Nephron progenitor cell (in vitro differentiated cells): ENCODE measurements at regions not wholly inside any gene's neighbourhood (a gene's known extent, or its start where the extent isn't known, plus 50 kb on each side); places are given as distances from the start of the nearest gene placed in this dataset.
"Not testable (repeated sequence)": the region's sequence is repeated elsewhere in the genome, so short reads cannot be mapped to it uniquely, and the experiment has no call there.

ENCODE experiments used
- DNase-seq: peaks from one replicate; pipeline ENCODE4 v3.0.0; 2021
- H3K27ac Mint-ChIP-seq: 2 replicates; pipeline ENCODE4 v1.8.0; 2021; ENCODE audit warnings: mild to moderate bottlenecking, moderate library complexity, mixed read lengths
- H3K27me3 Mint-ChIP-seq: 2 replicates; pipeline ENCODE4 v1.8.0; 2021; ENCODE audit warnings: mild to moderate bottlenecking, low read depth, mixed read lengths; ENCODE audit not compliant: poor library complexity
- H3K36me3 Mint-ChIP-seq: 2 replicates; pipeline ENCODE4 v1.8.0; 2021; ENCODE audit warnings: low read depth, mixed read lengths
- H3K4me1 Mint-ChIP-seq: 2 replicates; pipeline ENCODE4 v1.8.0; 2021; ENCODE audit warnings: mixed read lengths
- H3K4me3 Mint-ChIP-seq: 2 replicates; pipeline ENCODE4 v1.8.0; 2021; ENCODE audit warnings: mild to moderate bottlenecking, moderate library complexity, mixed read lengths
- H3K9me3 Mint-ChIP-seq: 2 replicates; pipeline ENCODE4 v1.8.0; 2021; ENCODE audit warnings: mild to moderate bottlenecking, moderate library complexity, mixed read lengths
- CTCF ChIP-seq: fragments of 200-600 bp; sonication (generic); IDR thresholded peaks from 2 replicates; pipeline ENCODE4 v1.5.0; 2021; ENCODE audit warnings: antibody characterized with exemption

- no peaks in the 10 kb centered on the region for H3K4me1 Mint-ChIP-seq
- DNase-seq, result no peak
- no peaks in the 10 kb centered on the region for H3K27me3 Mint-ChIP-seq
- TF ChIP-seq CTCF, result no peak
- peaks cover 71% of the 10 kb centered on the region for H3K9me3 Mint-ChIP-seq
- no peak overlapping the region for H3K27ac Mint-ChIP-seq
- H3K4me3 Mint-ChIP-seq, result no peak overlapping the region
- no peaks in the 10 kb centered on the region for H3K36me3 Mint-ChIP-seq
Observed at GRCh38 chr5:45893309-45893708, 197.1 kb upstream of the HCN1 start.

- H3K27ac Mint-ChIP-seq, H3K27me3 Mint-ChIP-seq, H3K4me1 Mint-ChIP-seq, H3K4me3 Mint-ChIP-seq, DNase-seq, H3K36me3 Mint-ChIP-seq: not testable (repeated sequence)
- H3K9me3 Mint-ChIP-seq, result peaks cover 83% of the 10 kb centered on the region
Observed at GRCh38 chr5:45890441-45891080, 194.4 kb upstream of the HCN1 start.

GRCh38 chr5:45862763-45863162 lies 166.6 kb upstream of the HCN1 start:
- H3K27me3 Mint-ChIP-seq, result no peaks in the 10 kb centered on the region
- no peaks in the 10 kb centered on the region for H3K36me3 Mint-ChIP-seq
- DNase-seq, result no peak
- no peak for TF ChIP-seq CTCF
- H3K27ac Mint-ChIP-seq, result no peak overlapping the region
- H3K9me3 Mint-ChIP-seq, result peaks cover 57% of the 10 kb centered on the region
- no peak overlapping the region for H3K4me3 Mint-ChIP-seq
- no peaks in the 10 kb centered on the region for H3K4me1 Mint-ChIP-seq

GRCh38 chr5:45847877-45848276 lies 151.7 kb upstream of the HCN1 start:
- Mint-ChIP-seq H3K4me3 (no peak overlapping the region), H3K27me3 (no peaks in the 10 kb centered on the region), H3K36me3 (no peaks in the 10 kb centered on the region), H3K27ac (no peak overlapping the region), H3K4me1 (peaks cover 5% of the 10 kb centered on the region), H3K9me3 (peaks cover 52% of the 10 kb centered on the region)
- DNase-seq, result peak; percentile 2
- TF ChIP-seq CTCF, result no peak

- DNase-seq, result no peak
- peaks cover 18% of the 10 kb centered on the region for H3K9me3 Mint-ChIP-seq
- no peak for TF ChIP-seq CTCF
- no peaks in the 10 kb centered on the region for H3K27me3 Mint-ChIP-seq
- no peaks in the 10 kb centered on the region for H3K36me3 Mint-ChIP-seq
- no peaks in the 10 kb centered on the region for H3K4me1 Mint-ChIP-seq
- no peak overlapping the region for H3K27ac Mint-ChIP-seq
- H3K4me3 Mint-ChIP-seq, result no peak overlapping the region
Observed at GRCh38 chr5:45826055-45826454, 129.9 kb upstream of the HCN1 start.

- peaks cover 39% of the 10 kb centered on the region for H3K9me3 Mint-ChIP-seq
- DNase-seq, result no peak
- no peaks in the 10 kb centered on the region for H3K4me1 Mint-ChIP-seq
- no peak overlapping the region for H3K4me3 Mint-ChIP-seq
- no peaks in the 10 kb centered on the region for H3K36me3 Mint-ChIP-seq
- TF ChIP-seq CTCF, result no peak
- H3K27me3 Mint-ChIP-seq, result peaks cover 5% of the 10 kb centered on the region
- H3K27ac Mint-ChIP-seq, result no peak overlapping the region
Observed at GRCh38 chr5:45800331-45800730, 104.2 kb upstream of the HCN1 start.
